GM20431 (cell line): ENCODE measurements at regions not wholly inside any gene's neighbourhood (a gene's known extent, or its start where the extent isn't known, plus 50 kb on each side); places are given as distances from the start of the nearest gene placed in this dataset.

ENCODE experiments used
- in situ Hi-C: fragments of 300-500 bp; cut with MseI, MboI; formaldehyde crosslinking; loops from one replicate; pipeline ENCODE4 v1.15.0; 2020; ENCODE audit warnings: low sequenced_read_pairs; ENCODE audit not compliant: unreplicated experiment

DNA sequence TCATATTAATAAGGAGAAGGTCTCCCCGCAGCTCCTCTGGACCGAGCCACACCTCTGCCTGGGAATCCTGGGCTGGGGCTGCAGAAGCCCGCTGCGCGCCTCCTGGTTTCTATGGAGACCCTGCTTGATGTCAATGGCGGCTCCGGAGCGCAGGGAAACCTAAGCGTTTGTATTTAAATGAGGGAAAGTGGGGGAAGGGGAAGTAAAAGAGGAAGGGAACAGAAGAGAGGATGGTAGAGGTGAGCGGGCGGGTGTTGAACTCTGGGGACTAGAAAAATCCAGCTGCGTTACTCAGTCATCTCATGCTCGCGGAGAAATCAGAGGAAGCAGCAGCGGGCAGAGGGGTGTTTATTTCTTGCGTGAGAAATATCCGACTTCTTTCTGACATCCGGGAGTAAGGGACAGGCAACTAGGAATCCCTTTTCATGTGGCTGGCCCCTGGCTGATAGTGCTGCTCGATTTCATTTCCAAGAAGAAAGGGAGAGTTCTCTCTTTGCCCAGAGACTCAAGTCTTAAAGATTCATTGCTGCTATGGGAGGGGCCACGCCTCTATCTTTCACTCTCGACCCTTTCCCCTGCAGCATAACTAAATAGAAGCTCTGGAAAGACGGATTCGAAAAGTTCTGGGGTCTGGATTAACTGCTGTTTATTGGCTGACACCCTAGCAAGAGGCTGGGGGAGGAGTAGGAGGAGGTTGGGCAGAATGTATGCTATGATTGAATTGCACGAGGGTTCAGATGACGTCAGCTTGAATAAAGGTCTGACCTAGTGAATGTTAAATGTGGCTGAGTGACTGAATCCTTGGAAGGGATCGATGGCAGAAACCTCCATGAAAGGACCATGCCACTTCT lies 110.5 kb upstream of the GAP43 start:
- in situ Hi-C loops: no loop called here

DNA sequence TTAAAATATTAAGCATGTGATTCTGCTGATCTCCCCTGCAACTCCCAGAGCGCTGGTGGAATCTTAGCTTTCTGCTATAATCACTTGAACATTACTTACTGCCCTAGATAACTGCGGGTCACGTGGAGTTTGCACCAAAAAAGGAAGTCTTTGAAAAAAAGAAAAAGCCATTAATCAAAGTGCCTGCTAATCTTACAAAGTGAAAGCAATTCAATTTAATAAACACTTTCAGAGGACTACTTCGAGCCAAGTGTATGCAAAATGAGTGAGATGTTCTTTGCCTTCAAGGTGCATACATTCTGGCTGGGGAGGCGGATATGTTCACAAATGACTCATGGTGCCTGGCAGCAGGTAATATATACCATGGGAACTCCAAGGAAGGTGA lies 109.9 kb upstream of the GAP43 start:
- in situ Hi-C loops: no loop called here

DNA sequence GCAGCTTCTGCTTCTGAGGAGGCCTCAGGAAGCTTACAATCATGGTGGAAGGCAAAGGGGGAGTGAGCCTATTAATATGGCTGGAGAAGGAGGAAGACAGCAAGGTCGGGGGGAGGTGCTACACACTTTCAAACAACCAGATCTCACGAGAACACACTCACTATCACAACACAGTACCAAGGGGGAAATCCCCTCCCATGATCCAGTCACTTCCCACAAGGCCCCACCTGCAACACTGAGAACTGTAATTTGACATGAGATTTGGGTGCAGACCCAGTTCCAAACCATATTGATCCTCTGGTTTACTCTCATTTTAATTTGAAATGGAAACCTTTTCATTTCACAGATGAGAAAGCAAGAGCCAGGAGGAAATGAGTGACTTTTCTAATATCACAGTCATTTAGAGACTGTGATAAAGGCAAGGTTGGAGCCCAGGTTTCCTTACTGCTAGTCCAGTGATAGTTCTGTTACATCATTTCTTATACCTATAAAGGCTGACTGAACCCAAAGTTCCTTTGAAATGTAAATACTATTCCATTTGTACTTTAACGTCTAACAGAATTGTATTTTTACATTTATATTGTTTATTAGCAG lies 105.8 kb upstream of the GAP43 start:
- in situ Hi-C loops: no loop called here

DNA sequence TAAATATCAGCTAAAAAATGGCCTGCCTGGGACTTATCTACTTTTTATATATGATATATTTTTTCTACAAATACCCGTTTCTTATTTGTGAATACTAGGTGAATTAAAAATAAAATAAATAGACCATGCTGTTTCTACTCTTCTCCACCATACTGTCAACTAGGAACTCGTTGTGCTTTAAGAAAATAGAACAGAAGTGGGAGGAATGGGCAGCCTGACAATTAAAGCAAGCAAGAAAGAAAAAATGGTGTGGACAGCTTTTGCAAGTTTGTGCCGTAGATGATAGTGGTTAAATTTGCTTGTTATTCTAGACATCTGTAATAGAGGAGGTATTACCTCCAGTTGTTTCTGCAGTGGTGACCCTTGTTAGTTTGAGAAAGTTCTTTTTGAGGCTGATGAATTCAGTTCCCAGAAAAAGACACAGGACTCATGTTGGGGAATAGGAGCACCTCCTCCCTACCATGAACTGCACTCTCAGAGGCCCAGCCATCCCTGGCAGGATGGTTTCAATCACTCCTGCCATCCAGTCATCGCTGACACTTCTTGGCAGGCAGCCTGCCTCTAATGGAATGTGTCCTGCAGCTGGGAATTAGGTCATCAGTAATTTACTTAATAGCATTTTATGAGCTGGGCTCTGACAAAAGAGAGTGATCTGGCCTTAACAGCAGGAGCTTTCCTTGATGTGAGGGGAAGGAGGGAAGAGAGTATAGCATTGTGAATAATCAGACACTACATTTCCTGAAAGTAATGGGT lies 105.0 kb upstream of the GAP43 start:
- in situ Hi-C loops: no loop called here

DNA sequence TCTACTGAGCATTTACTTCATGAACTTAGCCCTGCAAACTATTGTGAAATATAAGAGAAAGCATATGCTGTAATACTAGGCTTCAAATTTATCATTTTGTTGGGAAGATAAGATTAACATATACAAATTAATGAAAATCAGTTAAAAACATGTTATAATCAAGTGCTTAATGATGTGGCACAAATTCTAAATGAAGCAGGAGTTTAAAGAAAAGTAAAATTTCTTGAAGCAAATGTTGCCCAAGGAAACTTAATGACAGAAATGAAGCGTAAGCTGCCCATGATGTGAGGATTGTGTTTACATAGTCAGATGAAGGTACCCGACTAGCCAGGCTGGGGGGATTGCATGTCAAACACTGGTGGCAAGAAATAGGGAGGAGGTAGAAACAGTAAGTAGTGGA lies 103.1 kb upstream of the GAP43 start:
- in situ Hi-C loops: no loop called here

DNA sequence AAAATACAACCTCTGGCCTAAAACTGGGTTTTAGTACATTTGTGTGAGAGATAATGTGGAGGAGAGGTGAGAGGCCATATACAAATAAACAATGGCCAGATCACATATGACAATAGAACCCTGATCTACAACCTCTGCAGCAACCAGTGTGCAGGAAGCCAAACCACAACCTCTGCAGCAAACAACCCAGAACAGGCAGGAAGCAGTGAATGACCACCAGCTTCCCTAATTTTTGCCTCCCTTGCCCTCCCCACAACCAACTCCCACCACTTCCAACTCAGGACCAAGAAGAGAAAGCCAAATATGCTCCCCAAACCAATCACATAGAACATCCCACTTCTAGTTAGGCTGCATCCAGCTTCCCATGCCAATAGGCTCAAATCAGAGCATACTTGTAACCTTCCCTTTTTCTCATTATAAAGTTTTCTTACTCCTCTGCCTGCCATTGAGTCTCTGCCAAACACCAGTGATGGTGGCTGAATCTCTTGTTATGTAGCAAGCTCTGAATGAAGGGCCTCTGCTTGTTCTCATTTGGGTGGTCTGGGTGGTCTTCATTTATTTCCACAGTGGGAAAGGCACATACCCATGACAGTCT lies 102.6 kb upstream of the GAP43 start:
- in situ Hi-C loops: no loop called here

DNA sequence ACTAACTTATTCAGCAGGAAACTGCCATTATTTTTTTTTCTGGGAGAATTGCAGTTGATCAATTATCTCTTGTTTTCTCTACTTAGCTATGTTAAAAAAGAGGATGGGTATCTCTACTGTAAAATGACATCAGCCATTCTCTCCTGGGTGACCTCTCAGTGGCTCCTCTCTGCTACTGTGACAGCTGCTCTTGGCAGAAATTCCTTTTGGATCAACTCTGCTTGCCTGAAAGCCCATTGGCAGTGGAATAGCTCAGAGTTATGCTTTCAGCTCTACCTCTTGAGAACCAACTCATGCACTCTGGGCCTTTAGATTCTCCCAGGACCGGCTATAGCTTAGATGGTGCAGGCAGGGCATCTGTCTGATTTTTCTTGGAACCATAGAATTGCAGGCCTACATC lies 99.9 kb upstream of the GAP43 start:
- in situ Hi-C loops: no loop called here

DNA sequence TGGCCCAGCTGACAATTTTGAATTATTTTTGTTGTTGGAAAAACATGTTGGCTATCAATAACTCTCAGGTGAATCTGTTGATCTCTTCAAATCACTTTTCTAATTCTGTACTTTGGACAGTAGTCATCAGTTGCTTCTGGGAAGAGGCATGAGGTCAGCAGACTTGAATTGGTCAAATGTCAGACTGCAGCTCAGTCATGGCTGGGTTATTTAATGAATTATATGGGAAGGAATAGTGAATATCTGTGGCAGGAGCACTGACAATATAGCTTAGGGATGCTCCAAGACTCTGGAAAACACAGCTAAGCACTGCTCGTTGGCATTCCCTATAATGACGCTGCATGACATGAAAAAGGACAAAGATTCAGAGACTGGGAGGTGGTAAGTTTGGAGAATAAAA lies 98.8 kb upstream of the GAP43 start:
- in situ Hi-C loops: no loop called here

DNA sequence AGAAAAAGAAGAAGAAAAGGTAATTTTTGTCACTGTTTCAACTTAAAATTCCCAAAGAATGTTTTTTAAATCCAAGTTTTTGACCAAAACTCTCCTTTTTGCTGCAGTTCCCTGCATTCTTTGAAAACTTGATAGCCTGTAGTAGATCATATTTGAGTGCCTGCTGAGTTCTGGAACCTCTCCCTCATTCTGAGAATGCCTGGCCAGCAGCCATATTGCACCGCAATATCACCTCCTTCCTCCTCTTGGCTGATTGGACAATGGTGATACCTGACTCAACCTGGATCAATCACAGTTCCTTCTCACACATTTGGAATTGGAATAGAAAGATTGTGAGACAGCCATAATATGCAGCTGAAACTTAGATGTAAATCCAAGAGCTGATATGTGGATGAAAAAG lies 97.6 kb upstream of the GAP43 start:
- in situ Hi-C loops: no loop called here

DNA sequence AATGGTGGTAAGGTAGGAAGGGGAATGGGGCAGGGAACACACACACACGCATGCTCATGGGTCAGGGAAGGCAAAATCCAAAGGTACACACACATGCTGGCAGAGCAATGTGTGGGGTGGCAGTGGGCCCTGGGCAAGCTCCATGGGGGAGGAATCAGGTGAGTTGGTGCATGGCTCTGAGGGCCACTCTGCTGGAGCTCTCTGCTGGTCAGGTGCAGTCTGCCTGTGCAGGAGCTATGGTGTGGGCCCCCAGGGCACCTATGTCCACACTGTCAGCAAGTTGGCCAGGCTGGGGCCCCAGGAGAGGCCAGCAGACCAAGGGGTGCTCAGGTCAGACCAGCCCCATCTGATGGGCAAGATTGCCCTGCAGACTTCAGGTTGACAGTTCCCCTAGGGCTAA lies 90.1 kb upstream of the GAP43 start:
- in situ Hi-C loops: no loop called here

DNA sequence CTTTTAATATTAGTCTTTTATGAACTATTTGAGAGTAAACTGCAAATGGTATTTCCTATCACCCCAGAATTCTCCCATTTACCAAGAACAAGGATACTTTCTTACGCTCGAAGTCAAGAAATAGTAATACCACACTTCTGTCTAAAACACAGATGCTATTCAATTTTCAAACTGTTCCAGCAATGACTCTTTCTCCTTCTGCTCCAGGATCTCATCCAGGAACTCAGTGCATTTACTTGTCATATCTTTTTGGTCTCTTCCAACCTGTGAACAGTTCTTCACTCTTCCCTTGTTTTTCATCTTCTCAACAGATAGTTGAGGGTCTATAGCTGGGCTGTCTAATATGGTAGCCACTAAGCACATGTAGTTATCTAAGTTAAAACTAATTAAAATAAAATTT lies 87.1 kb upstream of the GAP43 start:
- in situ Hi-C loops: no loop called here

DNA sequence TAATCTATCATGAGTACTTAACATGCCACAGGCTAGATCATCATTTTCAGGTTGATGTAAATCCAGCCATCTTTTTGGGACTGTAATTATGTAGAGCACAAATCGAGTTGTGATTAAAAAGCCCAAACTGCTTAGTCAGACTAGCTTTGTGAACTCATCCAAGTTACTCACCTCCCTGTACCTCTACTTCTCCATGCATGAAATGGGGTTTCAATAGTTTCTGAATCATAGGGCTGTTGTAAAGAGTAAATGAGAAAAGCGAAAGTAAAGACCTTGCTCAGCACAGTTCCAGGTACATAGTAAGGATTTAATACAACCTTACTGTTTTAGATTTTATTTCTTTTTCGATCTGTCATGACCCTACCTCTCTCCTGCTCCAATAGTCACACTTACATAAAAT lies 85.6 kb upstream of the GAP43 start:
- in situ Hi-C loops: no loop called here

DNA sequence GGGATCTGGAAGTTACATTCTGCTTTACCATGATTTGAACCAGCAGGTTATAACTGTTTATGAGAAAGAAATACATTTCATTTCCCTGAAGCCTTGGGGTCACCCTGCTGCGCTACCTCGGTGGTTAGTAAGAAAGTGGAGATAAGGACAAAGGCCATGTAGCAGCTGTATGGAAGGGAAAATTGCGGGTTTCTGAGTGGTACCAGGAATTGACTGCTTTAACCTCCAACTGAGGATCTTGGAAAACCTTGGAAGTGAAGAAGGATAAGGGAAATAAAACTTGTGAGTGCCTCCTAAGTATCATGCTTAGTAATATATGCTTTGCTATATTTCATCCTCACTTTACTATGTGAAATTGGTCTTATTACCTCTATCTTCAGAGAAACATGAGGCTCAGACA lies 76.1 kb upstream of the GAP43 start:
- in situ Hi-C loops: no loop called here

DNA sequence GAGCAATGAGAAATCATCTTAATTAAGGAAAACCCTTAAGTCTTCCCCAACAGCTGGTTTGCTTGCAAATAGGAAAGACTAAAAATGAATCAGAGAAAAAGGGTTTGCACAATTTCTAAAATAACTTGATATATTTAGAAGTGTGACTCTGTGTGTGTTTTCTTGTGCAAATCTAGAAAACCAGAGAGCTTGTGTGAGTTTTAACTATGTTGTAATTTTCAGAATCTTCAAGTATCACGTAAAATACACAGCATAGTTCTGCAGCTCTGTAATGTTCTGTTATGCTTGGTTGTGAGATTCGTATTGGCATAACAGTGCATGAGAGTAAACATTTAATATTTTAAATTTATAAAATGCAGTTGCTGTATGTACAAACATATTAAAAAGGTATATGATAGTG lies 74.7 kb upstream of the GAP43 start:
- in situ Hi-C loops: no loop called here

DNA sequence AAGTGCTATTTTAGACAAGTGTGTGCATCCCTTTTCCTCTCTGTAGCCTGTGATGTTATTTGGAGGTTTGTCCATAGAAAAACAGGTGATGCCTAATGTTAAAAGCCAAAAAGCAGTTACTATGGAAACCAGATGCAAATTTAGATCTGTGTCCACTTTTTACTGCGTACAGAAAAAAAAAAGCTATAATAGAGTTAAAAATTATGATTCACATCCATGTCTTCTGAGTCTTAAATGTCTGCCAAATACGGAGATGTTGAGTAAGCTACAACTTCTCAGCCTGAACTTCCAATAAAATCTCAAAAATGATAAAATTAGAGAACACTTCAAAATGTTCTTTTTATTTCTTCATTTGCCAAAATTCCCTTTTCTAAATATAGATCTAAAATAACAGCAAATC lies 74.2 kb upstream of the GAP43 start:
- in situ Hi-C loops: no loop called here

DNA sequence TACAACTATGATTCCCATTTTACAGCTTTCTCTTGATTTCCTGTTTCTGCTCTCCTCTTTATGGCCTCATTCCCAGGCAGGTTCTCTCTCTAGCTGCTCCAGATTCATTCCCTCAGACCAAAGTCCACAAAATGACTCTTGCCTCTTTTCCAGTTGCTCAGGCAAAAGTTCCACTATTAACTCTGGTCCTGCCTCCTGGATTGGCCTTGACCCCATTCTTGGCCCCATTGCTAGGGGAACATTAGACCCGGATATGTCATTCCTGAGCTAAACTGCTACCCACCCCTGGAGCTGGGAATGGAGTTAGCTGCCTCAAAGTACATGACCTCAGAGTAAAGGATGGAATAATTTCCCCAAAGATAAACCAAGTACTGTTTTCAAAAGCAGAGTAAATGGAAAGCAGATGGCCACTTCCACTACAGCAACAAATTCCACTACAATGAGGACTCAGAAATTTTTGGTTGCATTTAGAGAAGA lies 73.0 kb upstream of the GAP43 start:
- in situ Hi-C loops: no loop called here

DNA sequence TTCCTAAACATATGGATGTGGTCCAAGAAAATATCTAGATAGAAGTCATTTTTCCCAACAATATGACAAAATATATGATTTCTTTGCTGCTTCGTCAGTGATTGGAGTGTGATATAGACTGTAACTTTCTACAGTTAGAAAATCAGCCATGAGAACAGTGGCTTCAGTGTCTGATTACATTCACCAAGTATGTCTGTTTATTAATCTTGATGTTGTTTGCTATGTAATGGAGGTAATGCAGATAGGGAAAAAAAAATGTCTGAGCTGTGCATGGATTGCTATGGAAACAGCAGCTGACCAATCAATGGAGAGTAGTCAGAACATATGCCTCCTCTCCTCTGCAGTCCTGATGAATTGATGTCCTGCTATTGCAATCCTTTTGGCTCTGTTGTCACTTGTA lies 72.3 kb upstream of the GAP43 start:
- in situ Hi-C loops: no loop called here

DNA sequence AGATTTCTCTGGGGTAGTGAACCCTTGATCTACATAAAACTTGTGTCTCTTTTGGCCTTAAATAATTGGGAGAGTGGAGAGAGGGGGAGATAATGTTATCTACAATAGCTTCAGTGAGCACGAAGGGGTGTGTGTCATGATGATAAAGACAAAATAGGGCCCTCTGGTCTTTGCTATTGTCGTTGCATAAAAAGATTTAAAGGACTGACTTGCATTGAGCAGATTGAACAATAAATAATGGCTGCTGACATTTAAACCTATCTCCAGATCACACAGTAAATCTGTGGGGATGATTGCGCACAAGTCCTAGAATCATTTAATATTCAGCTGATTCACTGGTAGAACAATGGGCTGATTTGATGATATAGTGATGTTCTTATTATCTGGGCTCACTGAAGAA lies 71.3 kb upstream of the GAP43 start:
- in situ Hi-C loops: no loop called here

DNA sequence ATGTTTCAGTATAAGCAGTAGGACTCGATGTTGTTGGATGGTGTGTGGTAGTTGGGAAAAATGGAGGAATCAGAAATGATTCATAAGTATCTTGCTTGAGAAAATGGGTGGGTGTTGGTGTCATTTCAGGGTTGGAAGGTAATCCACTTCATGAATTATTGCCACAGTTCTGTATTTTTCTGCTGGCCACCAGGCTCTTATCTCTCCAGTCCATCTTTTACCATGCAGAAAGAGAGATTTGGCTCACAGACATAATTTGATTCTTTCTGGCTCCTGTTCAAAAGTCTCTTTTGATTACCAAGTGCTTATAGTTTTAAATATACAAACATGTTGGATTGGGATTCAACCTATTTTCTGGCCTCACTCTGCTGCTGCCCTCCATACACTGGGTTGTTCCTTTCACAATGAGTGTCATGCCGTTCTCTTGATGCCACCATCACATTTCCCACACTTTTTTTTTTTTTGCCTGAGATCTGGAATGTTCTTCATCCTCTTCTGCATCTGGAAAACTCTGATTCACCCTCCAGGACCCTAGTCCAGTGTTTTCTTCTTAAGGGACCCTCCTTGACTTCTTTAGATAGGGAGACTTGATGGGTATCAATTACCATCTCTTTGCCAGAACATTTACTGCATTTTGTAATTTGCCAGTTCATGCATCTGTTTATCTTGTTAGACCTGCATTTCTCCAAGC lies 69.4 kb upstream of the GAP43 start:
- in situ Hi-C loops: no loop called here

DNA sequence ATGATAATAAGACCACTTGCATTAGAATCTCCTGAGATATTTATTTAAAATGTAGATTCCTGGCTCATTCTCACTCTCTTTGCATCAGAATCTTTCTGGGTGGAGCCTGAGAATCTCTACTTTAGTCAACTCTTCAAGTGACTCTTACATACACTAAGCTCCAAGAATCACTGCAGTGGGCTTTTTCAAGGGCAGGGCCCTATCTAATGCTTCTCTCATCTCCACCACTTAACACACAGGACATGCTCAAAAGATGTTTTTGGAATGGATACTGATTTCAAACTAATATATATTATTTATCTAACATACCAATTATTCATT lies 68.9 kb upstream of the GAP43 start:
- in situ Hi-C loops: no loop called here
